ENCODE measurements at regions not wholly inside any gene's neighbourhood (a gene's known extent, or its start where the extent isn't known, plus 50 kb on each side); places are given as distances from the start of the nearest gene placed in this dataset.

- DNase-seq (ENCODE audit: low spot score in 2 of 2): no peak
- Histone ChIP-seq H3K27me3 (no peaks in the 10 kb centered on the region), H3K27ac (peak overlapping the region; percentile 61)
Measured at GRCh38 chr11:95556342-95557163, 233.0 kb downstream of the FAM76B start.

GRCh38 chr11:95556011-95556341, 233.6 kb downstream of the FAM76B start:
- no peak for TF ChIP-seq EP300 (IDR thresholded peaks at IDR 0.05)
- no peak for TF ChIP-seq CTCF (IDR thresholded peaks at IDR 0.05)
- no peak for TF ChIP-seq POLR2AphosphoS5 (IDR thresholded peaks at IDR 0.05)
- no peak for TF ChIP-seq POLR2A (IDR thresholded peaks at IDR 0.05)
- peak overlapping the region; percentile 61 for H3K27ac ChIP-seq
- no peak for DNase-seq (ENCODE audit: low spot score in 2 of 2)
- no peaks in the 10 kb centered on the region for H3K27me3 ChIP-seq
- peaks cover 3% of the 10 kb centered on the region for H3K4me1 ChIP-seq
- H3K36me3 ChIP-seq: no peaks in the 10 kb centered on the region
- H3K4me3 ChIP-seq: no peak overlapping the region
- H3K9me3 ChIP-seq: no peaks in the 10 kb centered on the region

More at GRCh38 chr11:95556342-95557163, 233.0 kb downstream of the FAM76B start:
- H3K4me3 ChIP-seq: no peak overlapping the region
- no peaks in the 10 kb centered on the region for H3K9me3 ChIP-seq
- no peaks in the 10 kb centered on the region for H3K36me3 ChIP-seq
- WGBS: 56% methylated on average over 5 of the region's 5 CpGs
- no peak for TF ChIP-seq POLR2A (IDR thresholded peaks at IDR 0.05)
- no peak for TF ChIP-seq EP300 (IDR thresholded peaks at IDR 0.05)
- no peak for TF ChIP-seq POLR2AphosphoS5 (IDR thresholded peaks at IDR 0.05)
- peaks cover 3% of the 10 kb centered on the region for H3K4me1 ChIP-seq

GRCh38 chr11:95554911-95555310, 234.7 kb downstream of the FAM76B start:
- Histone ChIP-seq H3K4me1 (peaks cover under 1% of the 10 kb centered on the region), H3K4me3 (no peak overlapping the region), H3K27ac (no peak overlapping the region), H3K9me3 (no peaks in the 10 kb centered on the region), H3K27me3 (no peaks in the 10 kb centered on the region), H3K36me3 (no peaks in the 10 kb centered on the region)
- no peak for DNase-seq (ENCODE audit: low spot score in 2 of 2)
- TF ChIP-seq POLR2A (IDR thresholded peaks at IDR 0.05) (no peak), POLR2AphosphoS5 (IDR thresholded peaks at IDR 0.05) (no peak), EP300 (IDR thresholded peaks at IDR 0.05) (no peak), CTCF (IDR thresholded peaks at IDR 0.05) (no peak)
- 91% methylated on average over 4 of the region's 4 CpGs for WGBS

- Histone ChIP-seq H3K4me1 (no peaks in the 10 kb centered on the region), H3K27ac (no peak overlapping the region), H3K27me3 (no peaks in the 10 kb centered on the region), H3K4me3 (no peak overlapping the region), H3K9me3 (no peaks in the 10 kb centered on the region), H3K36me3 (no peaks in the 10 kb centered on the region)
- no peak for DNase-seq (ENCODE audit: low spot score in 2 of 2)
- TF ChIP-seq CTCF (IDR thresholded peaks at IDR 0.05) (no peak), POLR2A (IDR thresholded peaks at IDR 0.05) (no peak), POLR2AphosphoS5 (IDR thresholded peaks at IDR 0.05) (no peak), EP300 (IDR thresholded peaks at IDR 0.05) (no peak)
- WGBS: 83% methylated on average over 2 of the region's 2 CpGs
Measured at GRCh38 chr11:95549301-95549700, 240.3 kb downstream of the FAM76B start.

- Histone ChIP-seq H3K4me3 (no peak overlapping the region), H3K36me3 (no peaks in the 10 kb centered on the region), H3K27ac (no peak overlapping the region), H3K4me1 (no peaks in the 10 kb centered on the region), H3K9me3 (no peaks in the 10 kb centered on the region), H3K27me3 (no peaks in the 10 kb centered on the region)
- no peak for DNase-seq (ENCODE audit: low spot score in 2 of 2)
- TF ChIP-seq POLR2AphosphoS5 (IDR thresholded peaks at IDR 0.05) (no peak), EP300 (IDR thresholded peaks at IDR 0.05) (no peak)
Measured at GRCh38 chr11:95548416-95548815, 241.2 kb downstream of the FAM76B start.

- H3K27ac ChIP-seq: no peak overlapping the region
- DNase-seq (ENCODE audit: low spot score in 2 of 2): no peak
- no peaks in the 10 kb centered on the region for H3K36me3 ChIP-seq
- H3K27me3 ChIP-seq: no peaks in the 10 kb centered on the region
- H3K4me3 ChIP-seq: no peak overlapping the region
- H3K4me1 ChIP-seq: no peaks in the 10 kb centered on the region
- TF ChIP-seq POLR2AphosphoS5 (IDR thresholded peaks at IDR 0.05) (no peak), CTCF (IDR thresholded peaks at IDR 0.05) (no peak), POLR2A (IDR thresholded peaks at IDR 0.05) (no peak), EP300 (IDR thresholded peaks at IDR 0.05) (no peak)
- no peaks in the 10 kb centered on the region for H3K9me3 ChIP-seq
Measured at GRCh38 chr11:95547976-95548375, 241.6 kb downstream of the FAM76B start.
